ENCODE measurements at regions not wholly inside any gene's neighbourhood (a gene's known extent, or its start where the extent isn't known, plus 50 kb on each side); places are given as distances from the start of the nearest gene placed in this dataset.
A peak's percentile ranks its signal among the peaks of the same experiment; 100 is the strongest.

DNA sequence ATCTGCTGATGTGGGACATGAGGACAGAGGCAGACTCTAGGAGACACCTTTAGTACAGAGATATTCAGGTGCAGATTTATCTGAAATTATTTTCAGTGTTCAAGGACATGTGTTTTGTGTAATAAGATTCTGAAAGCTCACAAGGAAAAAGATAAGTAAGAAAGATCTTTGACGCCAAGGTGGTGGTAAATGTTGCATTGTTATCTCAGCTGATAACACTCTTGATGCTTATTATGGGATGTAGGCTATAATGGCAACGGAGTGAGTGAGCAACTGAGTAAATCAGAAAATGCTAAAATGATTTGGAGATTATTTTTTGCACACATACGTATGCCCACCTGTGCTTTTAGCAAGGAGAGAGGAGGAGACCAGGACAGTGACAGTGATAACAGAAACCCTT is 510.9 kb downstream of the KLF12 start:
- TF ChIP-seq CTCF (IDR thresholded peaks at IDR 0.05; ENCODE audit: insufficient read depth, low read depth, low read length, missing control alignments), result no peak
- no peak for DNase-seq (ENCODE audit: low read depth)

GRCh38 chr13:73622381-73622780 is 511.8 kb downstream of the KLF12 start:
- H3K4me3 ChIP-seq (ENCODE audit: low read length), result no peak overlapping the region
- no peak for DNase-seq (ENCODE audit: low read depth)
- TF ChIP-seq CTCF (IDR thresholded peaks at IDR 0.05; ENCODE audit: insufficient read depth, low read depth, low read length, missing control alignments), result no peak

More for the DNA sequence above, 510.9 kb downstream of the KLF12 start:
- H3K4me3 ChIP-seq (ENCODE audit: low read length), result no peak overlapping the region

GRCh38 chr13:73618275-73618865 is 515.8 kb downstream of the KLF12 start:
- DNase-seq (ENCODE audit: low read depth), result peak; percentile 24
- H3K4me3 ChIP-seq (ENCODE audit: low read length), result no peak overlapping the region
- no peak for TF ChIP-seq CTCF (IDR thresholded peaks at IDR 0.05; ENCODE audit: insufficient read depth, low read depth, low read length, missing control alignments)

DNA sequence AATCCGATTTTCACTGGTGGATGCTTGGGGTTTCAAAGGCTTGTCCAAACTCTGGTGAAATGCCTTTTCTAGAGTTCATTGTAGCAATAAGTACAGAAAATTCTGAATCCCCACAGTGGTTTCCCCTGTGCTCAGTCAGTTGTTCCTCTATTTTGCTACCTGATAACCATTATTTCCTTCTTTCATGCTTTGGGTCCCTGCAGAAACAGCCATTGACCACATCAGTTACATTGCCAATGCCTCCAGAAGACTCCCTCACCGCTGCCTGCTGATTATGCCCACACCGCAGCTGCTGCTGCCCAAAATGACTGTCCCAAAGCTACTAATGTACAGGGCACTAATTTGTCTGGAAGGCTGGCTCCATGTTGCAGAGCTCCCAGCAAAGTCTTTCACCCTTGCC is 517.3 kb downstream of the KLF12 start:
- TF ChIP-seq CTCF (IDR thresholded peaks at IDR 0.05; ENCODE audit: insufficient read depth, low read depth, low read length, missing control alignments), result no peak
- H3K4me3 ChIP-seq (ENCODE audit: low read length), result no peak overlapping the region
- DNase-seq (ENCODE audit: low read depth), result no peak

GRCh38 chr13:73610799-73611592 is 523.2 kb downstream of the KLF12 start:
- H3K4me3 ChIP-seq (ENCODE audit: low read length), result no peak overlapping the region
- TF ChIP-seq CTCF (IDR thresholded peaks at IDR 0.05; ENCODE audit: insufficient read depth, low read depth, low read length, missing control alignments), result no peak
- peak; percentile 90 for DNase-seq (ENCODE audit: low read depth)

DNA sequence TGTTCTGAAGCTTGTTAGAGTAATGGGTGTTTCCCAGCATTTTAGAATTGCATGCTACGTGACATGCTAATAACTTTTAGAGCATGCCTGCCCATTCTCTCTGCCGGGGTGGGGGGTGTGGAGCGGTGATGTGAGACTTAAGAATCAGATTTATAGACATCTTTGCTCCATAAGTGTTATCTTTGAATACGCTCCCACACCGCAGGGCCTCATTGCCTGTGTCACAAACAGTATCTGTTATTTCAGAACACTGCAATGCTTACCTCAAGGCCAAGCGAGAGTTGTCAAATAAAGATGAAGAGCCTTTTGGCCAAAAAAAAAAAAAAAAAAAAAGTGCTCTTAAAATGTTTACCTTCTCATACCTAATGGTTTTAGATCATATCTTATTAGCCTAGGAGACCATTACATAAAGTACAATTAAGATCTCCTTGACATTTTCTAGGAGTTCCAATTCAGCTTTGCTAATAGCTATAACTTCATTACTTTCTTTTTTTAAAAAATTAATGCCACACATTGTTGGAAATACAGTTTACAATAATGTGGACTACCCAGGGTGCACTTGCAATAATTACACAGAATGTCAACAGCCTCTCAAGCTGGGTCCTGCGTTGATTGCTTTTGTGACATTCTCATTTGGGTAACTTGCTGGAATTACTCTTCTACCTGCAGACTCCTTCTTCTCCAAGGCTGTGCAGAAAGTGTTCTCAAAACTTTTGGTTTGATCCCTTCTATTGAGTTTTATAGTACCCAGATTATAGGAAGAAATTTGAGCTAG is 525.3 kb downstream of the KLF12 start:
- no peak for DNase-seq (ENCODE audit: low read depth)

More for the DNA sequence above, 525.3 kb downstream of the KLF12 start:
- no peak overlapping the region for H3K4me3 ChIP-seq (ENCODE audit: low read length)
- TF ChIP-seq CTCF (IDR thresholded peaks at IDR 0.05; ENCODE audit: insufficient read depth, low read depth, low read length, missing control alignments), result no peak
